HUDEP-2 (cell line): ENCODE measurements at regions not wholly inside any gene's neighbourhood (a gene's known extent, or its start where the extent isn't known, plus 50 kb on each side); places are given as distances from the start of the nearest gene placed in this dataset.

ENCODE experiments used
- DNase-seq, 76 experiments: peaks; one replicate each; lab custom pipeline; 2025; ENCODE audit not compliant: unreplicated experiment in 76 of 76; lab: John Stamatoyannopoulos, UW

- no peak for DNase-seq
Measured at GRCh38 chr1:216927633-216928032, 204.4 kb upstream of the ESRRG start.

GRCh38 chr1:216926720-216927510, 203.7 kb upstream of the ESRRG start:
- no peak for DNase-seq

- DNase-seq = no peak
Measured at GRCh38 chr1:216925962-216926625, 202.9 kb upstream of the ESRRG start.

GRCh38 chr1:216924732-216925131, 201.5 kb upstream of the ESRRG start:
- DNase-seq = no peak

GRCh38 chr1:216923601-216924000, 200.4 kb upstream of the ESRRG start:
- DNase-seq = no peak

GRCh38 chr1:216922406-216922805, 199.2 kb upstream of the ESRRG start:
- DNase-seq = no peak

- DNase-seq = no peak
Measured at GRCh38 chr1:216921866-216922265, 198.6 kb upstream of the ESRRG start.

- no peak for DNase-seq
Measured at GRCh38 chr1:216919060-216919970, 196.1 kb upstream of the ESRRG start.

GRCh38 chr1:216916890-216917438, 193.7 kb upstream of the ESRRG start:
- no peak for DNase-seq

GRCh38 chr1:216914974-216915373, 191.7 kb upstream of the ESRRG start:
- DNase-seq = no peak

GRCh38 chr1:216913976-216914375, 190.7 kb upstream of the ESRRG start:
- DNase-seq = no peak

- no peak for DNase-seq
Measured at GRCh38 chr1:216910081-216910840, 187.0 kb upstream of the ESRRG start.

- no peak for DNase-seq
Measured at GRCh38 chr1:216908126-216908525, 184.9 kb upstream of the ESRRG start.

- no peak for DNase-seq
Measured at GRCh38 chr1:216907100-216907499, 183.9 kb upstream of the ESRRG start.

- no peak for DNase-seq
Measured at GRCh38 chr1:216905781-216906180, 182.6 kb upstream of the ESRRG start.

GRCh38 chr1:216905137-216905536, 181.9 kb upstream of the ESRRG start:
- no peak for DNase-seq

GRCh38 chr1:216904471-216904870, 181.2 kb upstream of the ESRRG start:
- no peak for DNase-seq

GRCh38 chr1:216903382-216903740, 180.1 kb upstream of the ESRRG start:
- no peak for DNase-seq

GRCh38 chr1:216902669-216903381, 179.6 kb upstream of the ESRRG start:
- DNase-seq = no peak
